Colonic mucosa (tissue), 4 donors: ENCODE measurements at regions not wholly inside any gene's neighbourhood (a gene's known extent, or its start where the extent isn't known, plus 50 kb on each side); places are given as distances from the start of the nearest gene placed in this dataset.
A peak's percentile ranks its signal among the peaks of the same experiment; 100 is the strongest.

Experiments used
- DNase-seq: peaks from one replicate; pipeline ENCODE4 v3.0.0-alpha.2; 2020
- H3K27ac ChIP-seq: fragments of 200-600 bp; one replicate; pipeline ENCODE4 v1.8.0; 2021
- H3K27me3 ChIP-seq: fragments of 200-600 bp; one replicate; pipeline ENCODE4 v1.8.0; 2021
- H3K36me3 ChIP-seq: fragments of 200-600 bp; one replicate; pipeline ENCODE4 v1.8.0; 2021
- H3K4me1 ChIP-seq: fragments of 200-600 bp; one replicate; pipeline ENCODE4 v1.8.0; 2021; ENCODE audit warnings: mild to moderate bottlenecking
- H3K4me3 ChIP-seq: fragments of 200-600 bp; one replicate; pipeline ENCODE4 v1.8.0; 2021
- H3K9ac ChIP-seq, 2 donors: one replicate each; pipeline ENCODE4 v1.7.0; 2013; ENCODE audit warnings: control low read depth in 2 of 2, low read depth in 2 of 2, low read length in 2 of 2
- H3K9me3 ChIP-seq: fragments of 200-600 bp; one replicate; pipeline ENCODE4 v1.8.0; 2021
- intact Hi-C: fragments of 100-400 bp; cut with DNase I; formaldehyde crosslinking; loops from one replicate; pipeline ENCODE4 v1.14.1; 2022
- TF ChIP-seq, protein P1 (sequence below): fragments of 200-600 bp; IDR thresholded peaks from one replicate; pipeline ENCODE4 v1.8.0; 2022; ENCODE audit warnings: antibody characterized with exemption, mild to moderate bottlenecking
- donor health status: healthy.
- donor health status: DM: no; HTN: no; CAD: no.
- donor health status: DM: no; HTN: no; CAD: no.

DNA sequence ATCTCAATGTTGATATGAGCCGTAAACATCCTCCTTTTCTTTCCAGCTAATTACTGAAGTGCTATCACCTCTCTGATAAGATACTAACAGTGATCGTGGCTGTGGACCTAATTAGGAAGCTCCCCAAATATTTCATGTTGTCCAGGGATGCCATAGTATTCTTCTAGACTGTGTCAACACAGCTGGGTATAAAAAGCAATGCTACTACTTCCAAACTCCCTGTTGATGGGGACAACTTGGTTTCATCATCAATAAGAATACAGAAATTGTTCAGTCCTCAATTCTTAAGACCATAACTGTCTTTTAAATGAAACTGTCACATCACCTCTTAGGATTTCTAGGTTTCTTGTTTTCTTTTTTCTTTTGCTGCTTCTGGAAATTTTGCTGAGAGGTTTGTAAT is 530.6 kb downstream of the TOX3 start:
- Histone ChIP-seq H3K27me3 (no peaks in the 10 kb centered on the region), H3K4me1 (no peaks in the 10 kb centered on the region), H3K4me3 (no peak overlapping the region), H3K27ac (no peak overlapping the region), H3K9me3 (no peaks in the 10 kb centered on the region), H3K9ac (no peak overlapping the region), H3K36me3 (no peaks in the 10 kb centered on the region)
- DNase-seq, result no peak
- intact Hi-C loops, result no loop called here
- TF ChIP-seq, protein P1, sequence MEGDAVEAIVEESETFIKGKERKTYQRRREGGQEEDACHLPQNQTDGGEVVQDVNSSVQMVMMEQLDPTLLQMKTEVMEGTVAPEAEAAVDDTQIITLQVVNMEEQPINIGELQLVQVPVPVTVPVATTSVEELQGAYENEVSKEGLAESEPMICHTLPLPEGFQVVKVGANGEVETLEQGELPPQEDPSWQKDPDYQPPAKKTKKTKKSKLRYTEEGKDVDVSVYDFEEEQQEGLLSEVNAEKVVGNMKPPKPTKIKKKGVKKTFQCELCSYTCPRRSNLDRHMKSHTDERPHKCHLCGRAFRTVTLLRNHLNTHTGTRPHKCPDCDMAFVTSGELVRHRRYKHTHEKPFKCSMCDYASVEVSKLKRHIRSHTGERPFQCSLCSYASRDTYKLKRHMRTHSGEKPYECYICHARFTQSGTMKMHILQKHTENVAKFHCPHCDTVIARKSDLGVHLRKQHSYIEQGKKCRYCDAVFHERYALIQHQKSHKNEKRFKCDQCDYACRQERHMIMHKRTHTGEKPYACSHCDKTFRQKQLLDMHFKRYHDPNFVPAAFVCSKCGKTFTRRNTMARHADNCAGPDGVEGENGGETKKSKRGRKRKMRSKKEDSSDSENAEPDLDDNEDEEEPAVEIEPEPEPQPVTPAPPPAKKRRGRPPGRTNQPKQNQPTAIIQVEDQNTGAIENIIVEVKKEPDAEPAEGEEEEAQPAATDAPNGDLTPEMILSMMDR, result no peak

DNA sequence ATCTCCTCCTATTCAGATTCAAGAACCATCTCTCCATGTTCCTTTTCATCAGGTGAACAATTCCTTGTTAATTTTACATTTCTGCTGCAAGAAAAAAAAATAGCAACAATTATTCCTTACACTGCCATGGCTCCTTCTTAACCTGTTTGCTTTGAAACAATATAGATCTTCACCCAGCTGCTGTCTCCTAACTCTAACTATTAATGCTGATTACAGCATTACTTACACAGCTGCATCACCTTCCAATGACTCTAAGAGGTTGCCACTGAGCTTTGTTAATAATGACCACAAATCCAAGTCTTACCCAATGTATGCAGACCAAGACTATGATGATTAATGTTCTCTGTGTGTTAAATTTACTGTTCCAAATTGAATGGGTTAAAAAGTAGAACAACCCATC is 541.4 kb downstream of the TOX3 start:
- Histone ChIP-seq H3K27ac (no peak overlapping the region), H3K9me3 (no peaks in the 10 kb centered on the region), H3K4me1 (no peaks in the 10 kb centered on the region), H3K36me3 (no peaks in the 10 kb centered on the region), H3K9ac (no peak overlapping the region), H3K4me3 (no peak overlapping the region), H3K27me3 (no peaks in the 10 kb centered on the region)
- TF ChIP-seq, protein P1, result no peak
- no peak for DNase-seq
- intact Hi-C loops, result no loop called here

DNA sequence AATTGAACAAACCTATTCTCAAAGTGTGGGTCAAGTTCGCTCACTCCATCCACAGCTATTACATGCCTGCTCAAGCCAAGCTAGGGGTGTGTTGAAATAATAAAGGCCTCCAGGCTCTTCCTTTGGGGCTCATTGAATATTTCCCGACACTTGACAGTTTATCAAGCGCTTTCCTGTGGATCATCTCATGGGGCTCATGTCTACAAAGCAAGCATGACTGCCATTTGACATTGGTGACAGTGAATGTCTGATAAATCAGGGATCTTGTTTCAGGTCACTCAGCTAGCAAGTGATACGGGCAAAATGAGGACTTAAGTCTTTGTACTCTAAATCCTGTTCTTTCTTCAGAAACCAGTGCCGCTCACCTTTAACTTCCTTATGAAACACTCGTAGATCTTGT is 542.6 kb downstream of the TOX3 start:
- Histone ChIP-seq H3K27me3 (no peaks in the 10 kb centered on the region), H3K4me1 (no peaks in the 10 kb centered on the region), H3K27ac (no peak overlapping the region), H3K36me3 (no peaks in the 10 kb centered on the region), H3K4me3 (no peak overlapping the region), H3K9me3 (no peaks in the 10 kb centered on the region), H3K9ac (no peak overlapping the region)
- intact Hi-C loops, result no loop called here
- TF ChIP-seq, protein P1, result no peak
- DNase-seq, result no peak

DNA sequence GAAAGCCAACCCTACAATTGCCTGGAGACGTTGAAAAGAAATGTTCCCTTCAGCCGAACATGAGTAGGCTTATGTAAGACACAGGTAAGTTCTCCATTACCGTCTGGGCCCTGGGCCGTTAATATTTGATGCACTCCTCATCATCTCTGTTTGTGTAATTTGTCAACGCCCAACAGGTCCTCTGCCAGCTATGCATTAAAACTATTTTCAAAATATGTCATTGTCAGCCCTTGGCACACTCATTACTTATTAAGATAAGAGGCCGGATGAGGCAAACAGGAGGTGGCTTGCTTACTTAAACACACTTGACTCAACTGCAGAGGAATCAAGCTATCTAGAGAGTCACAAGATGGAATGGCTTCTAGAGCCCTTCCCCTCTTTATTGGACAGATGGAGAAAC is 544.9 kb downstream of the TOX3 start:
- TF ChIP-seq, protein P1, result no peak
- Histone ChIP-seq H3K4me3 (no peak overlapping the region), H3K9ac (no peak overlapping the region), H3K9me3 (no peaks in the 10 kb centered on the region), H3K27ac (no peak overlapping the region), H3K27me3 (no peaks in the 10 kb centered on the region), H3K36me3 (no peaks in the 10 kb centered on the region), H3K4me1 (no peaks in the 10 kb centered on the region)
- intact Hi-C loops, result no loop called here
- DNase-seq, result no peak

DNA sequence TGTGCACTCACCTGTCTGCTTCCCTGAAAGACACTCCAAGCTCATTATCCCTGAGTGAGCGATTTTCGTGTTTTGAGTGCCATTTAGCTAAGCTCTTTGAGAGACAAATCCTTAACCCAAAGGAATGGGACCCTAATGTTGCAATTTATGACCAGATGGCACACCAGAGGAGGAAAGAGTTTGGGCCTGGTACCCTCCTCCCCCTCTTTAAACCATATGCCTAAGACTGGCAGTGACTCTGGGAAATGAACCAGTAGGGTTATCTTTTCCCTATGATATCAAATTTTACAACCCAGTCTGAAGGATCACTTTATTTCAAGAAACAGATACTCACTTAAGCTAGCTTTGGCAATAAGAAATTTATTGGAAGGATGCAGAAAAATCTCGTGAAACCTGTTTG is 550.4 kb downstream of the TOX3 start:
- Histone ChIP-seq H3K9me3 (no peaks in the 10 kb centered on the region), H3K4me3 (no peak overlapping the region), H3K27me3 (no peaks in the 10 kb centered on the region), H3K36me3 (no peaks in the 10 kb centered on the region), H3K27ac (no peak overlapping the region), H3K9ac (no peak overlapping the region), H3K4me1 (no peaks in the 10 kb centered on the region)
- TF ChIP-seq, protein P1, result no peak
- intact Hi-C loops, result no loop called here
- no peak for DNase-seq

DNA sequence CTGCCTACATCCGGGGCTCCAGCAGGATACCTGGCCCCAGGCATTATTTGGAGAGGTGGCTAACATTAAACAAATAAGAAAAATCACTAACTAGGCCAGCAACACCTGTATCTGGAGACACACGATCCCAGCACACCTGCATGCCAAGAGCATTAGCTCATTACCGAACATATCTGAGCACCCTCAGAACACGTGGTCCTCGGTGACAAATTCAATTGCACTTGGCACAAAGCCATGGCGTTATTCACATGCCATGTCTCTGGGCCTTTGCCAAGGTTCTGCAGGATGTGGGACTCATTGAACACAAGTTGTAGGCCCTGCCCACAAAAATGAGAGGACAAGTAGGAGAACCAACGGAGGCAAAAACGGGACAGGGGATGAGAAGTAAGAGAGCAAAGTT is 552.3 kb downstream of the TOX3 start:
- Histone ChIP-seq H3K4me1 (no peaks in the 10 kb centered on the region), H3K27me3 (no peaks in the 10 kb centered on the region), H3K36me3 (no peaks in the 10 kb centered on the region), H3K4me3 (no peak overlapping the region), H3K27ac (no peak overlapping the region), H3K9ac (no peak overlapping the region), H3K9me3 (no peaks in the 10 kb centered on the region)
- intact Hi-C loops, result no loop called here
- peak; percentile 61 for DNase-seq
- TF ChIP-seq, protein P1, result no peak
